PFSK-1 (cell line): ENCODE measurements at regions not wholly inside any gene's neighbourhood (a gene's known extent, or its start where the extent isn't known, plus 50 kb on each side); places are given as distances from the start of the nearest gene placed in this dataset.

Source experiments
- FOXP2 ChIP-seq: optimal IDR thresholded peaks from 2 replicates; pipeline ENCODE3; 2011; ENCODE audit warnings: borderline replicate concordance, control low read depth, inconsistent platforms; ENCODE audit not compliant: insufficient read depth; ENCODE audit errors: extremely low read length, extremely low read depth
- POLR2AphosphoS5 ChIP-seq: IDR thresholded peaks from 2 replicates; pipeline ENCODE4 v1.6.1; 2012; ENCODE audit warnings: low read depth, mild to moderate bottlenecking, control low read depth, low read length, moderate library complexity
- SIN3A ChIP-seq: IDR thresholded peaks from 2 replicates; pipeline ENCODE4 v1.6.1; 2012; ENCODE audit warnings: mild to moderate bottlenecking, low read length, moderate library complexity, borderline replicate concordance; ENCODE audit not compliant: insufficient read depth
- TAF1 ChIP-seq: IDR thresholded peaks from 2 replicates; pipeline ENCODE4 v1.6.1; 2012; ENCODE audit warnings: low read length, control low read depth, borderline replicate concordance; ENCODE audit not compliant: insufficient read depth
- TF ChIP-seq, protein P1 (sequence below), 2 experiments: IDR thresholded peaks; 2 replicates each; pipeline versions ENCODE4 v1.6.1 to v1.8.0; 2011 to 2012; ENCODE audit warnings: low read depth in 2 of 2, low read length in 2 of 2, control low read depth in 1 of 2, inconsistent platforms in 1 of 2, mild to moderate bottlenecking in 1 of 2, moderate library complexity in 1 of 2; ENCODE audit not compliant: insufficient read depth in 1 of 2

DNA sequence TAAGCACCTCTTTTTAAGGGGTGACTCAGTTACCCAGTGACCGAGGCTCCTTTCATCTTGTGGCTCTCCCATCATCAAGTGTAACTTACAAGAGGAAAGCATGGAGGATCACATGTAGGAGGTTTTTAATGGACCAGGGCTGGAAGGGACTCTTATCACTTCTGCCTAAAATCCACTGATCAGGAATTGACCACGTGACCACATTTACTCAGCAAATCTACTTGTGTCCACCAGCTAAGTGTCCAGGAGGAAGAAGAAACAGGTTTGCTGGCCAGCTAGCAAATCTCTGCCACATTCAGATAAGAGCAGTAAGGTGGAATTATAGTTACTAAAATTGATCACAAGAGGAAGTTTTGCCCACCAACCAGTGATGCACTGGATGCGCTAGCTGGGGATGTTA is 486.0 kb downstream of the ENC1 start:
- TF ChIP-seq FOXP2 (no peak), SIN3A (no peak), POLR2AphosphoS5 (no peak), TAF1 (no peak)
- TF ChIP-seq, protein P1, sequence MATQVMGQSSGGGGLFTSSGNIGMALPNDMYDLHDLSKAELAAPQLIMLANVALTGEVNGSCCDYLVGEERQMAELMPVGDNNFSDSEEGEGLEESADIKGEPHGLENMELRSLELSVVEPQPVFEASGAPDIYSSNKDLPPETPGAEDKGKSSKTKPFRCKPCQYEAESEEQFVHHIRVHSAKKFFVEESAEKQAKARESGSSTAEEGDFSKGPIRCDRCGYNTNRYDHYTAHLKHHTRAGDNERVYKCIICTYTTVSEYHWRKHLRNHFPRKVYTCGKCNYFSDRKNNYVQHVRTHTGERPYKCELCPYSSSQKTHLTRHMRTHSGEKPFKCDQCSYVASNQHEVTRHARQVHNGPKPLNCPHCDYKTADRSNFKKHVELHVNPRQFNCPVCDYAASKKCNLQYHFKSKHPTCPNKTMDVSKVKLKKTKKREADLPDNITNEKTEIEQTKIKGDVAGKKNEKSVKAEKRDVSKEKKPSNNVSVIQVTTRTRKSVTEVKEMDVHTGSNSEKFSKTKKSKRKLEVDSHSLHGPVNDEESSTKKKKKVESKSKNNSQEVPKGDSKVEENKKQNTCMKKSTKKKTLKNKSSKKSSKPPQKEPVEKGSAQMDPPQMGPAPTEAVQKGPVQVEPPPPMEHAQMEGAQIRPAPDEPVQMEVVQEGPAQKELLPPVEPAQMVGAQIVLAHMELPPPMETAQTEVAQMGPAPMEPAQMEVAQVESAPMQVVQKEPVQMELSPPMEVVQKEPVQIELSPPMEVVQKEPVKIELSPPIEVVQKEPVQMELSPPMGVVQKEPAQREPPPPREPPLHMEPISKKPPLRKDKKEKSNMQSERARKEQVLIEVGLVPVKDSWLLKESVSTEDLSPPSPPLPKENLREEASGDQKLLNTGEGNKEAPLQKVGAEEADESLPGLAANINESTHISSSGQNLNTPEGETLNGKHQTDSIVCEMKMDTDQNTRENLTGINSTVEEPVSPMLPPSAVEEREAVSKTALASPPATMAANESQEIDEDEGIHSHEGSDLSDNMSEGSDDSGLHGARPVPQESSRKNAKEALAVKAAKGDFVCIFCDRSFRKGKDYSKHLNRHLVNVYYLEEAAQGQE (IDR thresholded peaks at IDR 0.05; ENCODE audit: insufficient read depth in 1 of 2, low read depth in 2 of 2, low read length in 2 of 2) = no peak

DNA sequence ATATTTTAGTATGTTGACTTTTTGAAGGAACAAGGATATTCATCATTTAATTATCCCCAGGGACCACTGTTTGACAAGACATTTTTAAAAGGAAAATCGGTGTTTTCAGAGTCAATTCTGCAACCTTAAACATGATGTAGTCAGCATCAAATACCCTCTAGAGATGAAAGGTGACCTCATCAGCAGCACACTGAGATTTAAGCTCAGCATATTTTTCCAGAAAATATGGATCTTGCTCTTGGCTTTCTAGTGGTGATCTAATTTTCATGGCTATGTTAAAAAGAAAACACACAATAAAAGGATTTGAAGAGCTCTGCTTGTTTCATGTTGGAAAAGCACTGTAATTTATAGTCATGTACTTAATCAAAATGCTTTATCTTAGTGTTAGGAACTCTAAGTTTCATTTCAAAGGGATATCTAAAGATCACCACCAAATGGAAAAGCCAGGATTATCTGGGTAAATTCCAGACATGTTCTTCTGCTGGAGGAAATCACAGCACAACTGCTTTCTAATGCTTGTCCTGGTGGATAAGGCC is 487.2 kb downstream of the ENC1 start:
- TF ChIP-seq POLR2AphosphoS5 (no peak), TAF1 (no peak), SIN3A (no peak), FOXP2 (no peak)
- TF ChIP-seq, protein P1 (IDR thresholded peaks at IDR 0.05; ENCODE audit: insufficient read depth in 1 of 2, low read depth in 2 of 2, low read length in 2 of 2) = no peak

DNA sequence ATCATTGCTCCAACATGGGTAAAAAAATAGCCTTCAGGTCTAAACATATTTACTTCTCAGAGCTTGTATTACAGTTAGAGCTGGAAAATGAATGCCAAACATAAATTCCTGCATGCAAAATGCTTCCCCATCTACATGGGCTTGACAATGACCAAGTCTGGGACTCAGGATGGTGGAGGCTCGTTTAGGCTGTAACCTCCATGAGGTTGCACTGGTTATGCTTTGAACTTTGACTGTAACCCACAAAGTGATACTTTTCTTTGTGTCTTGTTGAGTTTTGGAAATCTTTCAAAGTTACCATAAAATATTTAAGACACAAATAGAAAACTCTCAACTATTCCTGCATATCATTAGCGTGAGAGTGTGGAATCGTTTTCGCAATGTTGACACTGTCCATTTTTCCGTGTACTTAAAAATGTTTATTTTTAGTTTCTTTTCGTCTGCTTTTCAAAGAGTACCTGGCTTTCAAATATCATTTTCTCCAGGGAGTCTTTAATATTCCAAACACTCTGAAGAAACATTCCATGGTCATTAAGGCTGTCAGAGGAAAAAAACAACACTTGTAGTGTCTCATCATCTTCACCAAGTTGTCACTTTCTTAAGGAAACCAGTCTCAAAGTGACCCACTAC is 487.8 kb downstream of the ENC1 start:
- TF ChIP-seq TAF1 (no peak), POLR2AphosphoS5 (no peak), FOXP2 (no peak), SIN3A (no peak)
- TF ChIP-seq, protein P1 (IDR thresholded peaks at IDR 0.05; ENCODE audit: insufficient read depth in 1 of 2, low read depth in 2 of 2, low read length in 2 of 2) = no peak

DNA sequence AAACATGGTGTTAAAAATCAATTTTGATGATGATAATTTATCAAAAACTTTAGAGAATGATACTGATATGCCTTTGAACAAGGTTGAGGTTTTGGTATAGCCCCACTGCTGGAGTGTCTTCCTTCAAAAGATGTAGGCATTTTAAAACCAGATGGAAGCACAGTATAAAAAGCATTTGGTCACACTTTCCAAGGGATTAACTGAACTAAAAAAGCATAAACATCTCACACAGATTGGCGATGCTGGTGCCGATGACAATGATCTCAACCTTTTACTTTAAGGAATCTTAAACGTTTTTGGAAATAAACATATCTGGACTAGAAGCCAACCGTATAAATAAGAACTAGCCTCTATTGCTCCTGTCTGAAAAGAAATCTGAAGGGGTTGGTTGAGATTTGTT is 488.4 kb downstream of the ENC1 start:
- TF ChIP-seq SIN3A = no peak
- no peak for TF ChIP-seq FOXP2

DNA sequence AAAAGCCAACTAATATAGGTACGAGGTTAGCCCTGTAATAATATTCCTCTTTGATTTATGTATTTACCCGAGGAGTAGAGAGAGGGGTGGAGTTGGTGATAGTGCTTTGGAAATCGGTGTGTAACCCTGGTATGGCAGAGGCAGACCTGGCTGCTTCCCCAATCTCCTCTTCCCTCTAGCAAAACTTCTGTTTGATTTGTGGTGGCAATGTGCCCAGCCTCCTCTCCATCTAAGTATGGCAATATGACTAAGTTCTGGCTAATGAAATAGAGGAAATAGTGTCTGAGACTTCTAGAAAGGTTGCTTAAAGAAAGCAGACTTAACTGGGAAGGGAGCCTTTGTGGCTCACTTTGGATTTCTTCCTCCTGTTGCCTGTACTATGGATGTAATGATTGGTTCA is 491.1 kb downstream of the ENC1 start:
- TF ChIP-seq TAF1 (no peak), POLR2AphosphoS5 (no peak), FOXP2 (no peak), SIN3A (no peak)
- TF ChIP-seq, protein P1 (IDR thresholded peaks at IDR 0.05; ENCODE audit: insufficient read depth in 1 of 2, low read depth in 2 of 2, low read length in 2 of 2) = no peak
